GM11168 (cell line): ENCODE measurements at regions not wholly inside any gene's neighbourhood (a gene's known extent, or its start where the extent isn't known, plus 50 kb on each side); places are given as distances from the start of the nearest gene placed in this dataset.

Experiments used
- in situ Hi-C: fragments of 300-500 bp; cut with MboI; formaldehyde crosslinking; loops from one replicate; pipeline ENCODE4 v1.12.0; 2022; ENCODE audit warnings: low sequenced_read_pairs; ENCODE audit not compliant: unreplicated experiment

- in situ Hi-C loops: no loop called here
Observed at GRCh38 chr21:17688912-17689874, 76.5 kb upstream of the BTG3 start.

DNA sequence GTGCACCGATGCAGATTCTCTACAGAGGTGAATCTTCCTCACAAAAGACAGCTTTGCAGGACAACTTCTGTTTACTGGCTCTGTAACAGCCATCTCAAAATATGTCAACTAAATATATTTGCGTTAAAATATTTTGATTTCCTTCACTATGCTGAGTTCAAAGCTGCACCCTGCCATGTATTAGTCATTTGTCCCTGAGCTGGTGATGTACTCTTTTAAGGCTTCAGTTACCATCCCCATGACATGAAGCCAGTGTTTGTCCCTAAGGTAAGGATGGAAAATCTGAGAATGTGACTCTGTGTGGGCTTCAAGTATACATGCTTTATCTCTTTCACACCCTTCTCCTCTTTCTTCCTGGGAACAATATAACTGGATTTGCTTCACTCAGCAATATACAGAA lies 70.2 kb upstream of the BTG3 start:
- in situ Hi-C loops: no loop called here

- in situ Hi-C loops: loop anchor here (5.0 kb wide), 1 partner anchor 223 kb away; no protein-coding TSS in a partner anchor
Observed at GRCh38 chr21:17679002-17679600, 66.4 kb upstream of the BTG3 start.

DNA sequence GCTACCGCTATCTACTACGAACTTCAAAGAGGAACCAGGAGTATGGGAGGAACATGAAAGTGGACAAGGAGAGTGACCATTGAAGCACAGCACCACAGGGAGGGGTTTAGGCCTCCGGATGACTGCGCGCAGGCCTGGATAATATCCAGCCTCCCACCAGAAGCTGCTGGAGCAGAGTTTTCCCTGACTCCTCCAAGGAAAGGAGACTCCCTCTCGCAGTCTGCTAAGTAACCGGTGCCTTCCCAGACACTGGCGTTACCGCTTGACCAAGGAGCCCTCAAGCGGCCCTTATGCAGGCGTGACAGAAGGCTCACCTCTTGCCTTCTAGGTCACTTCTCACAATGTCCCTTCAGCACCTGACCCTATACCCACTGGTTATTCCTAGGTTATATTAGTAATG lies 64.2 kb upstream of the BTG3 start:
- in situ Hi-C loops: loop anchor here (5.0 kb wide), 1 partner anchor 225 kb away; no protein-coding TSS in a partner anchor

GRCh38 chr21:17674106-17674505 lies 61.4 kb upstream of the BTG3 start:
- in situ Hi-C loops: no loop called here

DNA sequence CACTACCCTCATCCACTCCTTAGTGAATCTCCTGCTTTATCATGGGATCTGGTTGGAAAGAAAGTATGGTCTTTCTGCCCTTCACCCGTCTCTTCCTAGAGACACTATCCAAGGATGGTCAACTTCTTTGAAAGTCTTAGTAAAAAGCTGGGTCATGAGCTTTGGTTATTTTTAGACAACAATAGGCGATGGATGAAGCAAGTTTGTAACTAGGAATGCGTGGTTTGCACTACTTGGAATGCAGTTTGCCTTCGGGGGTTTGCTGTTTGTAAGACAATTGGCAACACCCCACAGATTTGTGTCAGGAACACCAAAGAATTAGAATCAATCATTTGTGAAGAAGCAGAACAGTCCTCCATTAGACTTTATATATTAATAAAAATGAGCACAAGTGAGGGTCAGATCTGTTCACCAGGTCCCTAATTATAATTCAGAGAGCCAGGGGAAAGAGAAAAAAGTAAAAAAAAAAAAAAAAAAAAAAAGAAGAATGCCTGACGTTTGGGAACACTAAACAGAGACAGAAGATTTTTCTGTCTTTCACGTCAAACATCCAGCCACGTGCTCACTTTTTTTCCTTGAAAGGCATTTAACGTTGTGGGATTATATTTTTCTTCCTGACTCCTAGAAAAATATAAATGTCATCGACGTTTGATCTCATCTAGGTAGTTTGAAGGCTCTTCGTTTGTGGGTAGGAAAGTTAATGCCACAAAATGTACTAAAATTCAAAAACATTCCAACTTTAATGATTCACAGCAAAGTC lies 60.7 kb upstream of the BTG3 start:
- in situ Hi-C loops: no loop called here

GRCh38 chr21:17671733-17672132 lies 59.0 kb upstream of the BTG3 start:
- in situ Hi-C loops: no loop called here

- in situ Hi-C loops: no loop called here
Observed at GRCh38 chr21:17668479-17669140, 55.9 kb upstream of the BTG3 start.

DNA sequence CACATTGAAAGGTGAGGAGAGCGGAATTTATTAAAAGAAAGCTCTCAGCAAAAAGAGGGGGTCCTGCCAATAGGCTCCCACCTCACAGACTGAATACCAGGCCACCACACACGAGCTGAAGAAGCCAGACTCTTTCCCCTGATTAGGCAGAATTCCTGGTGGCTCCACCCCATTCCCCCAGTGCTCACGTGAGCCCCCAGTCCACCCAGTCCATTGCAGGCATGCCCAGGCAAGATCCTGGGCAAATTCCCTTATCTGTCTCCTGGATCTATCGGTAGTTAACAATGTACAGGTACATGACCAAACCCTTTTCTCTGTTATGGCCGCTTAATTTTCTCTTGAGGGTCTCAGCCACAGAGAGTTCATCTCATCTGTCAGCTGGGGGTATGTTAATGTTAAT lies 54.6 kb upstream of the BTG3 start:
- in situ Hi-C loops: no loop called here
